ENCODE measurements at regions not wholly inside any gene's neighbourhood (a gene's known extent, or its start where the extent isn't known, plus 50 kb on each side); places are given as distances from the start of the nearest gene placed in this dataset.

DNA sequence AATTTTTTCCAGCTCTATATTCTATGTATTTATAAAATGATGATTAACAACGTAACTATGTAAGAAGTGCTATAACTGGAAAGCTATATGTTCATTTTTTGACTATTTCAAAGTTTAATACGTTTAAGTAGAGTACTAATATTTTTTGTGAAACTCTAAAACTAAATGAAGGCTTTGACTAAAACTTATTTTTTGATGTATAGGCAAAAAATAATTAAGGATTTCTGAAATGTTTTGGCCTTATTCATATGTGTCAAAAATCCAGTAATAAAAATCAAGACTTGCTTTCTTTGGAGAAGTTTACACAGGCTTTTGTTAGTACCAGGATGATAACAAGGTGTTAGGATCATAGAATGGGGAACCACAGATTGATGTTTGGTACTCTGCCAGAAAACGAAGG, 58.2 kb upstream of the ZEB2 start (continued):
- TF ChIP-seq BCL11B (tag by site-specific recombination; IDR thresholded peaks at IDR 0.05; ENCODE audit: low read depth) = no peak
- no peak for TF ChIP-seq ZNF571 (tag by site-specific recombination; IDR thresholded peaks at IDR 0.05)
- no peak for TF ChIP-seq ZNF169 (tag by site-specific recombination; IDR thresholded peaks at IDR 0.05)
- TF ChIP-seq ZNF114 (tag by site-specific recombination; IDR thresholded peaks at IDR 0.05) = no peak
- TF ChIP-seq, protein P1, sequence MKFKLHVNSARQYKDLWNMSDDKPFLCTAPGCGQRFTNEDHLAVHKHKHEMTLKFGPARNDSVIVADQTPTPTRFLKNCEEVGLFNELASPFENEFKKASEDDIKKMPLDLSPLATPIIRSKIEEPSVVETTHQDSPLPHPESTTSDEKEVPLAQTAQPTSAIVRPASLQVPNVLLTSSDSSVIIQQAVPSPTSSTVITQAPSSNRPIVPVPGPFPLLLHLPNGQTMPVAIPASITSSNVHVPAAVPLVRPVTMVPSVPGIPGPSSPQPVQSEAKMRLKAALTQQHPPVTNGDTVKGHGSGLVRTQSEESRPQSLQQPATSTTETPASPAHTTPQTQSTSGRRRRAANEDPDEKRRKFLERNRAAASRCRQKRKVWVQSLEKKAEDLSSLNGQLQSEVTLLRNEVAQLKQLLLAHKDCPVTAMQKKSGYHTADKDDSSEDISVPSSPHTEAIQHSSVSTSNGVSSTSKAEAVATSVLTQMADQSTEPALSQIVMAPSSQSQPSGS (tag by site-specific recombination; IDR thresholded peaks at IDR 0.05; ENCODE audit: low read depth) = no peak
- TF ChIP-seq KLF1 (tag by site-specific recombination; IDR thresholded peaks at IDR 0.05) = no peak

DNA sequence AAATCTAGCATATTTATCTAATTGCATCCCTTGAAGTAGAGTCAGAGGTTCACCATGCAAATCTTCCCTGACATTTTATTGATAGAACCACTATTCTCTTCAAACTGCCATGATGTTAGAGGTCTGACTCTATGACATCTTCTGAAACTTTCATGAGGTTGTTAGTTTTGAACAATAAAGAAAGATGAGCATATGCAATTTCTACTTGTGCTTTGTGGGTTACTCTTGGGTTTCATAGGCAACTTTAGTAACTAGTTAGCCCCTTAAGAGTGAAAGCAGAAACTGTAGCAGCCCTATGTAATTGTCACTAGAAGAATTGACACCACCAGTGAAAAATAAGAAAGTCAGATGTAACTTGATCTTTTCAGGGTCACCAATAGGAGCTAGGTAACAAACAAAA, 53.1 kb upstream of the ZEB2 start:
- H3K4me3 ChIP-seq (ENCODE audit: low read depth, low read length) = no peak overlapping the region
- no peaks in the 10 kb centered on the region for H3K4me1 ChIP-seq (ENCODE audit: control insufficient read depth, insufficient read depth, low read length)
- ChIA-PET POLR2A (no interaction called here), CTCF (no interaction called here)
- no peaks in the 10 kb centered on the region for H3K36me3 ChIP-seq (ENCODE audit: control insufficient read depth in 2 of 2, insufficient read depth in 1 of 2, low read length in 2 of 2)
- TF ChIP-seq SCRT2 (tag by site-specific recombination; IDR thresholded peaks at IDR 0.05) (no peak), ZNF707 (tag by site-specific recombination; IDR thresholded peaks at IDR 0.05) (no peak), REPIN1 (tag by site-specific recombination; IDR thresholded peaks at IDR 0.05; ENCODE audit: low read depth) (no peak)
- no peaks in the 10 kb centered on the region for H3K9me3 ChIP-seq (ENCODE audit: control insufficient read depth, insufficient read depth, low read depth, low read length)
- no peak overlapping the region for H3K27ac ChIP-seq (ENCODE audit: extremely low read depth, low read depth, low read length)

DNA sequence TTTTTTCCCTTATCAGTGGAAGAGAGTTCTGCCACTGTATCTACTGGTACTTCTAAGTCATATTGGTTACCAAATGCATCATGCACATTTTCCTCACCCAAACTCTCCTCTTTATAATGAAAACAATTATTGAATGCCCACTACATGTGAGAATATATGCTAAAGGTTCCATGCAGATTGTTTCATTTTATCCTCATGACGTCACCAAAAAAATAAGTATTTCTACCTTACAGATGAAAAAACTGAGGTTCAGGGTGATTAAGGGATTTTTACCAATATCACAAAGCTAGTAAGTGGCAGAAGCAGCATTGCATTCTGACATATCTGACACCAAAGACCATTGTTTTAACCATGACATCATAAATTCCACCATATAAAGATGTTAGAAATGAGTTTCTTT, 51.9 kb upstream of the ZEB2 start:
- no peaks in the 10 kb centered on the region for H3K36me3 ChIP-seq (ENCODE audit: control insufficient read depth in 2 of 2, insufficient read depth in 1 of 2, low read length in 2 of 2)
- H3K4me1 ChIP-seq (ENCODE audit: control insufficient read depth, insufficient read depth, low read length) = no peaks in the 10 kb centered on the region
- H3K27ac ChIP-seq (ENCODE audit: extremely low read depth, low read depth, low read length) = no peak overlapping the region
- no peaks in the 10 kb centered on the region for H3K9me3 ChIP-seq (ENCODE audit: control insufficient read depth, insufficient read depth, low read depth, low read length)
- H3K4me3 ChIP-seq (ENCODE audit: low read depth, low read length) = no peak overlapping the region
- ChIA-PET CTCF (no interaction called here), POLR2A (no interaction called here)
- TF ChIP-seq PRDM1 (tag by site-specific recombination; IDR thresholded peaks at IDR 0.05) (no peak), KLF7 (tag by site-specific recombination; IDR thresholded peaks at IDR 0.05; ENCODE audit: borderline replicate concordance) (no peak), ZNF561 (tag by site-specific recombination; IDR thresholded peaks at IDR 0.05; ENCODE audit: borderline replicate concordance) (no peak), GLIS1 (tag by site-specific recombination; IDR thresholded peaks at IDR 0.05) (no peak), ZXDB (tag by site-specific recombination; IDR thresholded peaks at IDR 0.05) (no peak), KLF16 (tag by site-specific recombination; IDR thresholded peaks at IDR 0.05) (no peak), ZNF169 (tag by site-specific recombination; IDR thresholded peaks at IDR 0.05) (no peak), ZNF146 (tag by site-specific recombination; IDR thresholded peaks at IDR 0.05) (no peak), BCL11B (tag by site-specific recombination; IDR thresholded peaks at IDR 0.05; ENCODE audit: low read depth) (no peak), EGR2 (tag by site-specific recombination; IDR thresholded peaks at IDR 0.05; ENCODE audit: low read depth) (no peak), ZNF24 (tag by site-specific recombination; IDR thresholded peaks at IDR 0.05) (no peak), FEZF1 (tag by site-specific recombination; IDR thresholded peaks at IDR 0.05) (no peak)
- TF ChIP-seq, protein P2, sequence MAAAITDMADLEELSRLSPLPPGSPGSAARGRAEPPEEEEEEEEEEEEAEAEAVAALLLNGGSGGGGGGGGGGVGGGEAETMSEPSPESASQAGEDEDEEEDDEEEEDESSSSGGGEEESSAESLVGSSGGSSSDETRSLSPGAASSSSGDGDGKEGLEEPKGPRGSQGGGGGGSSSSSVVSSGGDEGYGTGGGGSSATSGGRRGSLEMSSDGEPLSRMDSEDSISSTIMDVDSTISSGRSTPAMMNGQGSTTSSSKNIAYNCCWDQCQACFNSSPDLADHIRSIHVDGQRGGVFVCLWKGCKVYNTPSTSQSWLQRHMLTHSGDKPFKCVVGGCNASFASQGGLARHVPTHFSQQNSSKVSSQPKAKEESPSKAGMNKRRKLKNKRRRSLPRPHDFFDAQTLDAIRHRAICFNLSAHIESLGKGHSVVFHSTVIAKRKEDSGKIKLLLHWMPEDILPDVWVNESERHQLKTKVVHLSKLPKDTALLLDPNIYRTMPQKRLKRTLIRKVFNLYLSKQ (tag by site-specific recombination; IDR thresholded peaks at IDR 0.05; ENCODE audit: borderline replicate concordance) = no peak

DNA sequence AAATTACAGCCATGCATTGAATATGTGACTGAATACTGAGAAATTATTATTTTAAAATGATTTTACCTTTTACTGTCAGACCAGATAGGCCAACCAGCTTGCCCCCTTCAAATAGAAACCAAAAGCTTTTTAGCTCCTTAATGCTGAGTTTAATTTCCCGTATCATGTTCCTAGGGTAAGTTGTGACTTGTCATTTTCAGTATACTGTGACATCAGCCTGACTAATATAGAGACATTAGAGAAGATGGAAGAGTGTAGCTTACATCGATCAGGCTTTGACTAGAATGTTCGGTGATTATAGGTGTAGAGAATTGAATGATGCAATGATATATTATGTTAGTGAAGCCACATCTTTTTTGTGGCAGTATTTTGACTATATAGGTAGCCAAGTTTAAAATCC, 50.6 kb upstream of the ZEB2 start:
- Histone ChIP-seq H3K27ac (ENCODE audit: extremely low read depth, low read depth, low read length) (no peak overlapping the region), H3K4me3 (ENCODE audit: low read depth, low read length) (no peak overlapping the region), H3K36me3 (ENCODE audit: control insufficient read depth in 2 of 2, insufficient read depth in 1 of 2, low read length in 2 of 2) (no peaks in the 10 kb centered on the region), H3K4me1 (ENCODE audit: control insufficient read depth, insufficient read depth, low read length) (no peaks in the 10 kb centered on the region), H3K9me3 (ENCODE audit: control insufficient read depth, insufficient read depth, low read depth, low read length) (no peaks in the 10 kb centered on the region)
- ChIA-PET POLR2A (no interaction called here), CTCF (interaction anchor here (0.6 kb wide), 1 partner anchor 295 kb away, joined by 3 read pairs; no protein-coding TSS in a partner anchor)
- TF ChIP-seq GLI2 (tag by site-specific recombination; IDR thresholded peaks at IDR 0.05; ENCODE audit: borderline replicate concordance, low read depth) (no peak), PRDM1 (tag by site-specific recombination; IDR thresholded peaks at IDR 0.05) (no peak), ZNF169 (tag by site-specific recombination; IDR thresholded peaks at IDR 0.05) (no peak), ZBTB20 (tag by site-specific recombination; IDR thresholded peaks at IDR 0.05) (no peak), ZNF768 (tag by site-specific recombination; IDR thresholded peaks at IDR 0.05) (no peak), HOXC10 (CRISPR knock-in tag; IDR thresholded peaks at IDR 0.05) (no peak), ZEB2 (tag by site-specific recombination; IDR thresholded peaks at IDR 0.05) (no peak)
- TF ChIP-seq, protein P3, sequence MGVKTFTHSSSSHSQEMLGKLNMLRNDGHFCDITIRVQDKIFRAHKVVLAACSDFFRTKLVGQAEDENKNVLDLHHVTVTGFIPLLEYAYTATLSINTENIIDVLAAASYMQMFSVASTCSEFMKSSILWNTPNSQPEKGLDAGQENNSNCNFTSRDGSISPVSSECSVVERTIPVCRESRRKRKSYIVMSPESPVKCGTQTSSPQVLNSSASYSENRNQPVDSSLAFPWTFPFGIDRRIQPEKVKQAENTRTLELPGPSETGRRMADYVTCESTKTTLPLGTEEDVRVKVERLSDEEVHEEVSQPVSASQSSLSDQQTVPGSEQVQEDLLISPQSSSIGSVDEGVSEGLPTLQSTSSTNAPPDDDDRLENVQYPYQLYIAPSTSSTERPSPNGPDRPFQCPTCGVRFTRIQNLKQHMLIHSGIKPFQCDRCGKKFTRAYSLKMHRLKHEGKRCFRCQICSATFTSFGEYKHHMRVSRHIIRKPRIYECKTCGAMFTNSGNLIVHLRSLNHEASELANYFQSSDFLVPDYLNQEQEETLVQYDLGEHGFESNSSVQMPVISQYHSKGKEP (tag by site-specific recombination; IDR thresholded peaks at IDR 0.05) = no peak
- TF ChIP-seq, protein P4, sequence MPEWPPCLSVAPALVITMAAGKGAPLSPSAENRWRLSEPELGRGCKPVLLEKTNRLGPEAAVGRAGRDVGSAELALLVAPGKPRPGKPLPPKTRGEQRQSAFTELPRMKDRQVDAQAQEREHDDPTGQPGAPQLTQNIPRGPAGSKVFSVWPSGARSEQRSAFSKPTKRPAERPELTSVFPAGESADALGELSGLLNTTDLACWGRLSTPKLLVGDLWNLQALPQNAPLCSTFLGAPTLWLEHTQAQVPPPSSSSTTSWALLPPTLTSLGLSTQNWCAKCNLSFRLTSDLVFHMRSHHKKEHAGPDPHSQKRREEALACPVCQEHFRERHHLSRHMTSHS (tag by site-specific recombination; IDR thresholded peaks at IDR 0.05) = no peak

Measured in HEK293 (cell line).